GM18505 (cell line): ENCODE measurements at regions not wholly inside any gene's neighbourhood (a gene's known extent, or its start where the extent isn't known, plus 50 kb on each side); places are given as distances from the start of the nearest gene placed in this dataset.
"Not testable (repeated sequence)": the region's sequence is repeated elsewhere in the genome, so short reads cannot be mapped to it uniquely, and the experiment has no call there.

Experiments
- ATAC-seq: cut with Tn5 transposase; IDR thresholded peaks from one replicate; pipeline ENCODE4 v1.9.1; 2021; ENCODE audit not compliant: unreplicated experiment
- POLR2A ChIP-seq: IDR thresholded peaks from 4 replicates; pipeline ENCODE4 v1.6.1; 2011; ENCODE audit warnings: borderline replicate concordance; ENCODE audit not compliant: insufficient read depth, insufficient read length; ENCODE audit errors: extremely low read depth

- TF ChIP-seq POLR2A = no peak
- ATAC-seq = no peak
Measured at GRCh38 chr3:189424922-189425321, 206.3 kb upstream of the TP63 start.

DNA sequence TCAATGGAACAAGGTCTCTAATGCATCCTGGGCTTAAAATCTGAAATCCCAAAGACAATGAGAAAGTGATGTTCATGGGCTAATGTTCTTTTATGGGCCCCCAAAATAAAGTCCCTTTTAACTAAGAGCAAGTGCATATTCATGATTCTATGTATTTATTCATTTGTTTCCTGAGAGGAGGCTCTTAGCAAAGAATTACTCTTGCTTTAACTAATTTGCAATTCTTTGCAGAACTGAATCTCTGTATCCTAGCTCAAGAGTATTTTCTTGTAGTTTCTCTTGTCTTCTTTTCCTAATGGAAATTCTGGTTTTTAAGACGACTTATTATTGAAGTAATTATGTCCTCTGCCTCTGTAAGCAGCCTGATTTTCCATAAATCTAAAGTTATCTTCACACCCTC, 202.2 kb upstream of the TP63 start:
- no peak for ATAC-seq
- no peak for TF ChIP-seq POLR2A

- no peak for ATAC-seq
- no peak for TF ChIP-seq POLR2A
Measured at GRCh38 chr3:189430166-189430565, 201.0 kb upstream of the TP63 start.

DNA sequence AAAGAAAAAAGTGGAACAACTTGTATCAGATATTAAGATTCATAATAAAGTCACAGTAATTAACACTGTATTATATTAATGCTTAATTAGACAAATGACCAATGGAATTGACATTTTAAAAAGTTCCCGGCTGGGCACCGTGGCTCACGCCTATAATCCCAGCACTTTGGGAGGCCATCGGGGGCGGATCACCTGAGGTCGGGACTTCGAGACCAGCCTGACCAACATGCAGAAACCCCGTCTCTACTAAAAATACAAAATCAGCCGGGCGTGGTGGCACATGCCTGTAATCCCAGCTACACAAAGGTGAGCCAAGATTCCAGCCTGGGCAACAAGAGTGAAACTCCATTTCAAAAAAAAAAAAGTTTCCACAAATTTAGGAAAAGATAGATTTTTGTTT, 188.9 kb upstream of the TP63 start:
- ATAC-seq = not testable (repeated sequence)

- no peak for ATAC-seq
- no peak for TF ChIP-seq POLR2A
Measured at GRCh38 chr3:189446959-189447560, 184.1 kb upstream of the TP63 start.

DNA sequence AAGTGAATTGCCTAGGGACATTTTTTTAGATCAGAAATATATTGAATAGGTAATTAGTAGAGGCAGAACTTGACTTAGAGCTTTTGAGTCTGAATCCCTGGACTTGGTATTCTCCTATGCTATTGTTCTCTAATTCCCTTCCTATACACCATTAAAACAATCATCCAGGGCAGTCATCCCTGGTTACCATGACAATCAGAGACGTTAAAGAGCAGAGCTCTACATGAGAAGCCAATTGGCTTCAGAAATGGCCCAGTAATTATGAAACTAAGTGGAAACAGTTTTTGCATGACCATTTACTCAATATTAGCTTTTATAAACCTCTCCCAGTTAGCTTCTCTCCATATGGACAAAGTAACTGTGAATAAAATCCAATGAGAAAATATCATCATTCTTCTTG, 182.1 kb upstream of the TP63 start:
- no peak for ATAC-seq
- no peak for TF ChIP-seq POLR2A

GRCh38 chr3:189455009-189455408, 176.2 kb upstream of the TP63 start:
- ATAC-seq = no peak
- TF ChIP-seq POLR2A = no peak

GRCh38 chr3:189455641-189456417, 175.4 kb upstream of the TP63 start:
- no peak for ATAC-seq
- no peak for TF ChIP-seq POLR2A

- ATAC-seq = no peak
- TF ChIP-seq POLR2A = no peak
Measured at GRCh38 chr3:189457201-189457607, 174.0 kb upstream of the TP63 start.

DNA sequence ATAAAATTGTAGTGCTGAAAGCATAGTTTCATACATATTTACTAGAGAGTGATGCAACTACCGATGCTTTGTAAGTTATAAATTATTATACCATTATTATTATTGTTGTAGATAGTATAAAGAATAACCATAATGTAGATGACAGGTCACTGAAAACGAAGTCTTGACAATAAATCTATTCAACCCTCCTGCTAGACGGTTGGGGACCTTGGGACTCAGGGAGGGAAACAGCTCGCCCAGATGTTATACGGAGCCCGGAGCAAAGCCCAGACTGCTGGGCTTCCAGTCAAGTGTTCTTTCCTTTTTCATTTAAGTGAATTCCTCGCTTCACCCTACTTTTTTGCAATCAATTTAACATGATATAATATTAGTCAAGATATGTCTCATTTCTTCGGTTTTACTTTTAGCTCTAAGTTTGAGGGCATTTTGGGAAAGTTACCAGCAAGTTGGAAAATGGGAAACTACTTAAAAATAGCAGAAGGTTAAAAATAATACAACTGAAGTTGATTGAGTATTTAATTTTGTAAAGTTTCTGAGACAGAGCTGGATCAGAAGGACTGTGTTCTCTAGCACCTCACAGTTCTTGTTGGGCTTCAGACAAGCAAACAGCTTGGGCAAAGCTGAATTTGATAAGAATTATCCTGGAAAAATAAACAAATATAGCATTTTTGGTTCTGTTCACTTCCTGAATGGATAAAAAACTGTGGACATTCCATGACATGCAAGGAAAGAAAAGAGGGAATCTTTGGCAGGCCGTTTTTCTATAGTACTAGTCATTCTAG, 173.4 kb upstream of the TP63 start:
- no peak for TF ChIP-seq POLR2A
- ATAC-seq = no peak

GRCh38 chr3:189458528-189458927, 172.7 kb upstream of the TP63 start:
- no peak for ATAC-seq
- no peak for TF ChIP-seq POLR2A

GRCh38 chr3:189459231-189459630, 172.0 kb upstream of the TP63 start:
- TF ChIP-seq POLR2A = no peak

GRCh38 chr3:189460511-189460910, 170.7 kb upstream of the TP63 start:
- TF ChIP-seq POLR2A = no peak
- no peak for ATAC-seq

More at GRCh38 chr3:189459231-189459630, 172.0 kb upstream of the TP63 start:
- no peak for ATAC-seq

GRCh38 chr3:189464799-189465198, 166.4 kb upstream of the TP63 start:
- no peak for ATAC-seq
- TF ChIP-seq POLR2A = no peak
